ENCODE measurements at regions not wholly inside any gene's neighbourhood (a gene's known extent, or its start where the extent isn't known, plus 50 kb on each side); places are given as distances from the start of the nearest gene placed in this dataset.

GRCh38 chr6:8703059-8703458, 267.7 kb upstream of the SLC35B3 start:
- POLR2A ChIA-PET: no interaction called here
- DNase-seq (ENCODE audit: low read depth, low spot score) (no peak), ATAC-seq (no peak)
- TF ChIP-seq POLR2AphosphoS5 (IDR thresholded peaks at IDR 0.05; ENCODE audit: low read depth, low read length): no peak
- TF ChIP-seq, protein P1, sequence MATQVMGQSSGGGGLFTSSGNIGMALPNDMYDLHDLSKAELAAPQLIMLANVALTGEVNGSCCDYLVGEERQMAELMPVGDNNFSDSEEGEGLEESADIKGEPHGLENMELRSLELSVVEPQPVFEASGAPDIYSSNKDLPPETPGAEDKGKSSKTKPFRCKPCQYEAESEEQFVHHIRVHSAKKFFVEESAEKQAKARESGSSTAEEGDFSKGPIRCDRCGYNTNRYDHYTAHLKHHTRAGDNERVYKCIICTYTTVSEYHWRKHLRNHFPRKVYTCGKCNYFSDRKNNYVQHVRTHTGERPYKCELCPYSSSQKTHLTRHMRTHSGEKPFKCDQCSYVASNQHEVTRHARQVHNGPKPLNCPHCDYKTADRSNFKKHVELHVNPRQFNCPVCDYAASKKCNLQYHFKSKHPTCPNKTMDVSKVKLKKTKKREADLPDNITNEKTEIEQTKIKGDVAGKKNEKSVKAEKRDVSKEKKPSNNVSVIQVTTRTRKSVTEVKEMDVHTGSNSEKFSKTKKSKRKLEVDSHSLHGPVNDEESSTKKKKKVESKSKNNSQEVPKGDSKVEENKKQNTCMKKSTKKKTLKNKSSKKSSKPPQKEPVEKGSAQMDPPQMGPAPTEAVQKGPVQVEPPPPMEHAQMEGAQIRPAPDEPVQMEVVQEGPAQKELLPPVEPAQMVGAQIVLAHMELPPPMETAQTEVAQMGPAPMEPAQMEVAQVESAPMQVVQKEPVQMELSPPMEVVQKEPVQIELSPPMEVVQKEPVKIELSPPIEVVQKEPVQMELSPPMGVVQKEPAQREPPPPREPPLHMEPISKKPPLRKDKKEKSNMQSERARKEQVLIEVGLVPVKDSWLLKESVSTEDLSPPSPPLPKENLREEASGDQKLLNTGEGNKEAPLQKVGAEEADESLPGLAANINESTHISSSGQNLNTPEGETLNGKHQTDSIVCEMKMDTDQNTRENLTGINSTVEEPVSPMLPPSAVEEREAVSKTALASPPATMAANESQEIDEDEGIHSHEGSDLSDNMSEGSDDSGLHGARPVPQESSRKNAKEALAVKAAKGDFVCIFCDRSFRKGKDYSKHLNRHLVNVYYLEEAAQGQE (IDR thresholded peaks at IDR 0.05; ENCODE audit: insufficient read depth in 1 of 2, low read depth in 2 of 2, low read length in 1 of 2): no peak
- TF ChIP-seq, protein P2, sequence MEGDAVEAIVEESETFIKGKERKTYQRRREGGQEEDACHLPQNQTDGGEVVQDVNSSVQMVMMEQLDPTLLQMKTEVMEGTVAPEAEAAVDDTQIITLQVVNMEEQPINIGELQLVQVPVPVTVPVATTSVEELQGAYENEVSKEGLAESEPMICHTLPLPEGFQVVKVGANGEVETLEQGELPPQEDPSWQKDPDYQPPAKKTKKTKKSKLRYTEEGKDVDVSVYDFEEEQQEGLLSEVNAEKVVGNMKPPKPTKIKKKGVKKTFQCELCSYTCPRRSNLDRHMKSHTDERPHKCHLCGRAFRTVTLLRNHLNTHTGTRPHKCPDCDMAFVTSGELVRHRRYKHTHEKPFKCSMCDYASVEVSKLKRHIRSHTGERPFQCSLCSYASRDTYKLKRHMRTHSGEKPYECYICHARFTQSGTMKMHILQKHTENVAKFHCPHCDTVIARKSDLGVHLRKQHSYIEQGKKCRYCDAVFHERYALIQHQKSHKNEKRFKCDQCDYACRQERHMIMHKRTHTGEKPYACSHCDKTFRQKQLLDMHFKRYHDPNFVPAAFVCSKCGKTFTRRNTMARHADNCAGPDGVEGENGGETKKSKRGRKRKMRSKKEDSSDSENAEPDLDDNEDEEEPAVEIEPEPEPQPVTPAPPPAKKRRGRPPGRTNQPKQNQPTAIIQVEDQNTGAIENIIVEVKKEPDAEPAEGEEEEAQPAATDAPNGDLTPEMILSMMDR (IDR thresholded peaks at IDR 0.05): no peak
- no peak for TF ChIP-seq SIN3A (IDR thresholded peaks at IDR 0.05; ENCODE audit: borderline replicate concordance, insufficient read depth, low read depth, low read length)
- TF ChIP-seq TCF7L2 (IDR thresholded peaks at IDR 0.05; ENCODE audit: low read depth, low read length): no peak
- H3K4me3 ChIP-seq (ENCODE audit: low read depth in 2 of 2, low read length in 2 of 2): no peak overlapping the region
- intact Hi-C loops (cut with micrococcal nuclease; ENCODE audit: unreplicated experiment) (no loop called here), in situ Hi-C loops (cut with HindIII; ENCODE audit: low pct_unique_long_range_greater_than_20kb, low sequenced_read_pairs) (no loop called here)
- BruUV-seq (replicated peaks): no TSS peak
- H3K36me3 ChIP-seq (ENCODE audit: control insufficient read depth, insufficient read depth, low read length): no peaks in the 10 kb centered on the region
- CTCF ChIA-PET: no interaction called here
- H3K27me3 ChIP-seq (ENCODE audit: control insufficient read depth, insufficient read depth, low read length): no peaks in the 10 kb centered on the region
- H3K27ac ChIP-seq (ENCODE audit: low read length): no peak overlapping the region
- no peaks in the 10 kb centered on the region for H3K9me3 ChIP-seq (ENCODE audit: control insufficient read depth, insufficient read depth, low read depth, low read length)
- peaks cover under 1% of the 10 kb centered on the region; the same call in 1 of the 2 replicates for H3K4me1 ChIP-seq (ENCODE audit: control insufficient read depth, insufficient read depth, low read length)

DNA sequence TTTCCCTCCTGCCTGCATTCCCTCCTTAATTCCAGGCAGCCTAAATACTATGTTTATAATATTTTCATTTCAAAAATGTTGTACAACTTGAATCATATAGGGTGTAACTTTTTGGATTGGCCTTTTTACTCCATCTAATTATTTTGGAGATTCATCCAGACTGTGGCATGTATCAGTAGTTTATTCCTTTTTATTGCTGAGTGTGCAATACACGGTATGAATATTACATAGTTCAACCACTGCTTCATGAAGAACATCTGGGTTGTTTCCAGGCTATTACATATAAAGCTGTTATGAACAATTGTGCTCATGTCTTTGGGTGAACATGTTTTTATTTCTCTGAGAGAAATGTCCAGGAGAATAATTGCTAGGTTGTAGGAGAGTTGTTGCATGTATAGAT, 253.5 kb upstream of the SLC35B3 start:
- Histone ChIP-seq H3K27me3 (ENCODE audit: control insufficient read depth, insufficient read depth, low read length) (no peaks in the 10 kb centered on the region), H3K4me3 (ENCODE audit: low read depth in 2 of 2, low read length in 2 of 2) (no peak overlapping the region), H3K4me1 (ENCODE audit: control insufficient read depth, insufficient read depth, low read length) (no peaks in the 10 kb centered on the region), H3K36me3 (ENCODE audit: control insufficient read depth, insufficient read depth, low read length) (no peaks in the 10 kb centered on the region), H3K9me3 (ENCODE audit: control insufficient read depth, insufficient read depth, low read depth, low read length) (no peaks in the 10 kb centered on the region), H3K27ac (ENCODE audit: low read length) (no peak overlapping the region)
- DNase-seq (ENCODE audit: low read depth, low spot score) (no peak), ATAC-seq (no peak)
- in situ Hi-C loops (cut with HindIII; ENCODE audit: low pct_unique_long_range_greater_than_20kb, low sequenced_read_pairs) (no loop called here), intact Hi-C loops (cut with micrococcal nuclease; ENCODE audit: unreplicated experiment) (no loop called here)
- no TSS peak for BruUV-seq (replicated peaks)
- POLR2A ChIA-PET: no interaction called here
- TF ChIP-seq, protein P1 (IDR thresholded peaks at IDR 0.05; ENCODE audit: insufficient read depth in 1 of 2, low read depth in 2 of 2, low read length in 1 of 2): no peak
- no peak for TF ChIP-seq TCF7L2 (IDR thresholded peaks at IDR 0.05; ENCODE audit: low read depth, low read length)
- no peak for TF ChIP-seq POLR2AphosphoS5 (IDR thresholded peaks at IDR 0.05; ENCODE audit: low read depth, low read length)
- TF ChIP-seq, protein P2 (IDR thresholded peaks at IDR 0.05): no peak
- no peak for TF ChIP-seq SIN3A (IDR thresholded peaks at IDR 0.05; ENCODE audit: borderline replicate concordance, insufficient read depth, low read depth, low read length)
- CTCF ChIA-PET: no interaction called here

All from Panc1 (cell line).